ENCODE measurements at regions not wholly inside any gene's neighbourhood (a gene's known extent, or its start where the extent isn't known, plus 50 kb on each side); places are given as distances from the start of the nearest gene placed in this dataset.

GRCh38 chrX:63917296-63917695 is 132.3 kb upstream of the ARHGEF9 start (continued):
- TF ChIP-seq SP1 (IDR thresholded peaks at IDR 0.05; ENCODE audit: low read depth) (no peak), JUND (IDR thresholded peaks at IDR 0.05) (no peak), ZNF274 (IDR thresholded peaks at IDR 0.05; ENCODE audit: low read depth, low read length) (no peak)

- Histone ChIP-seq H2AFZ (ENCODE audit: low read depth, low read length, poor library complexity, severe bottlenecking) (no peak overlapping the region), H3K9me2 (ENCODE audit: insufficient read depth) (no peaks in the 10 kb centered on the region), H3K27me3 (ENCODE audit: insufficient read depth, low read length) (no peaks in the 10 kb centered on the region), H3K79me2 (ENCODE audit: insufficient read depth, low read length) (no peaks in the 10 kb centered on the region), H3K4me2 (ENCODE audit: low read length) (no peak overlapping the region), H4K20me1 (ENCODE audit: insufficient read depth) (no peaks in the 10 kb centered on the region), H3K36me3 (ENCODE audit: control insufficient read depth in 1 of 2, insufficient read depth in 2 of 2, low read length in 2 of 2) (no peaks in the 10 kb centered on the region), H3K9me3 (ENCODE audit: control insufficient read depth in 1 of 2, insufficient read depth in 1 of 2, low read depth in 1 of 2, low read length in 2 of 2) (no peaks in the 10 kb centered on the region), H3K4me3 (replicated peaks in 1 of 2; ENCODE audit: low read depth in 1 of 2, low read length in 2 of 2) (no peak overlapping the region), H3K9ac (ENCODE audit: low read length) (no peak overlapping the region), H3K4me1 (ENCODE audit: control insufficient read depth in 1 of 2, insufficient read depth in 2 of 2, low read length in 2 of 2) (no peaks in the 10 kb centered on the region), H3K27ac (ENCODE audit: low read depth, low read length) (no peak overlapping the region)
- BruUV-seq (replicated peaks): no TSS peak
- DNase-seq (ENCODE audit: low read depth, low spot score) (no peak), ATAC-seq (no peak)
- intact Hi-C loops (cut with micrococcal nuclease): no loop called here
- TF ChIP-seq SIN3A (IDR thresholded peaks at IDR 0.05; ENCODE audit: low read depth) (no peak), EZH2 (IDR thresholded peaks at IDR 0.05) (no peak), RAD21 (IDR thresholded peaks at IDR 0.05; ENCODE audit: low read depth) (no peak), REST (IDR thresholded peaks at IDR 0.05; ENCODE audit: low read depth) (no peak), FOSL1 (IDR thresholded peaks at IDR 0.05; ENCODE audit: low read depth) (no peak), EGR1 (IDR thresholded peaks at IDR 0.05; ENCODE audit: low read depth) (no peak), MAX (IDR thresholded peaks at IDR 0.05) (no peak), ATF3 (IDR thresholded peaks at IDR 0.05) (no peak)
- RAD21 ChIA-PET (ENCODE audit: low non-redundant PET in 1 of 2, low total read pairs in 2 of 2, uncharacterized antibody in 2 of 2, unreplicated experiment in 2 of 2): no interaction called here
- POLR2A ChIA-PET: no interaction called here
- CTCF ChIA-PET: no interaction called here
These were observed 128.7 kb upstream of the ARHGEF9 start for GRCh38 chrX:63913719-63914118.
